GM06990 (cell line): ENCODE measurements at regions not wholly inside any gene's neighbourhood (a gene's known extent, or its start where the extent isn't known, plus 50 kb on each side); places are given as distances from the start of the nearest gene placed in this dataset.
"Not testable (repeated sequence)": the region's sequence is repeated elsewhere in the genome, so short reads cannot be mapped to it uniquely, and the experiment has no call there.

Experiments
- DNase-seq: peaks from one replicate; pipeline ENCODE4 v3.0.0-alpha.2; 2011; ENCODE audit not compliant: insufficient read length; ENCODE audit errors: extremely low read depth
- H3K27me3 ChIP-seq: replicated peaks from 2 replicates; pipeline ENCODE4 v1.6.0; 2011; ENCODE audit warnings: low read length; ENCODE audit not compliant: control insufficient read depth, insufficient read depth
- H3K36me3 ChIP-seq: 2 replicates; pipeline ENCODE4 v1.5.1; 2011; ENCODE audit warnings: low read length; ENCODE audit not compliant: control insufficient read depth, insufficient read depth
- H3K4me3 ChIP-seq: replicated peaks from 2 replicates; pipeline ENCODE4 v1.5.1; 2011; ENCODE audit warnings: low read depth, mild to moderate bottlenecking, control low read depth, low read length
- TF ChIP-seq, protein P1 (sequence below): IDR thresholded peaks from 2 replicates; pipeline ENCODE4 v1.5.1; 2011; ENCODE audit warnings: low read length, control low read depth, mild to moderate bottlenecking, inconsistent platforms; ENCODE audit not compliant: insufficient read depth, poor library complexity, severe bottlenecking

DNA sequence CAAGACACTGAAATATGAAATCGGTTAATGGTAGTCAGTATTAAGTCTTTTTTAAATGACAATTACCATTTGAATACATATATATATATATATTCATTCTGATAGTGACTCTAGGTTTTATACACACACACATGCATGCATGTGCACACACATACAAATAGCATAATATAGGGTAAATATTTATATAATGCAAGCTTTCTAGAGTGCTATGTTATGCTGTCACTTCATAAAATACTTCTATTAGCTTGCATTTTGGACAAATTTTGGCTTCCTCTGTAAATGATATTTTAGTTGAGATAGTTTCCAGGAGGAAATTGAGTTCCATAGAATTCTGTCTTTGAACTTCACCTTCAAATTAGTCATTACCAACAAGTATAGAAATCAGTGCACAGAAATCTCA lies 89.9 kb upstream of the EPHA3 start:
- TF ChIP-seq, protein P1, sequence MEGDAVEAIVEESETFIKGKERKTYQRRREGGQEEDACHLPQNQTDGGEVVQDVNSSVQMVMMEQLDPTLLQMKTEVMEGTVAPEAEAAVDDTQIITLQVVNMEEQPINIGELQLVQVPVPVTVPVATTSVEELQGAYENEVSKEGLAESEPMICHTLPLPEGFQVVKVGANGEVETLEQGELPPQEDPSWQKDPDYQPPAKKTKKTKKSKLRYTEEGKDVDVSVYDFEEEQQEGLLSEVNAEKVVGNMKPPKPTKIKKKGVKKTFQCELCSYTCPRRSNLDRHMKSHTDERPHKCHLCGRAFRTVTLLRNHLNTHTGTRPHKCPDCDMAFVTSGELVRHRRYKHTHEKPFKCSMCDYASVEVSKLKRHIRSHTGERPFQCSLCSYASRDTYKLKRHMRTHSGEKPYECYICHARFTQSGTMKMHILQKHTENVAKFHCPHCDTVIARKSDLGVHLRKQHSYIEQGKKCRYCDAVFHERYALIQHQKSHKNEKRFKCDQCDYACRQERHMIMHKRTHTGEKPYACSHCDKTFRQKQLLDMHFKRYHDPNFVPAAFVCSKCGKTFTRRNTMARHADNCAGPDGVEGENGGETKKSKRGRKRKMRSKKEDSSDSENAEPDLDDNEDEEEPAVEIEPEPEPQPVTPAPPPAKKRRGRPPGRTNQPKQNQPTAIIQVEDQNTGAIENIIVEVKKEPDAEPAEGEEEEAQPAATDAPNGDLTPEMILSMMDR = no peak
- H3K4me3 ChIP-seq = no peak overlapping the region
- DNase-seq = no peak
- H3K27me3 ChIP-seq = no peaks in the 10 kb centered on the region
- no peaks in the 10 kb centered on the region for H3K36me3 ChIP-seq

DNA sequence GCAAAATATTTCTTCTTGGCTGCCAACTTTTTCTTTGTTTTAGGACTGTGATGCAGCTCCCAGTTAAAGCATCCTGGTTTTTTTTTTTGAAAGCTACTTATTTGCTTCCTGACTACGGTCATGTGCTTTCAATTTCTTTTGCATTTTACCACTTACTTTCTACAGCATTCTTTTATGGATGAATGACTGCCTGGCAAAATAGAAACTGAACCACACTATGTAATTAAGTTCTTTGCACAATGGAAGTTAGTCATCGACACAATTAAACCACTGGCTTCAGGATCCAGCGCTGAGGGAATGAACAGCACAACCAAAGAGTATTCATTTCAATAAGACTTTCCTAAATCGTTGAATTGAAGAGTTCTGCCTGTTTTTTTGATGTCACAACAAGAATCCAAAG lies 82.2 kb upstream of the EPHA3 start:
- TF ChIP-seq, protein P1 = no peak
- Histone ChIP-seq H3K27me3 (no peaks in the 10 kb centered on the region), H3K4me3 (no peak overlapping the region), H3K36me3 (no peaks in the 10 kb centered on the region)
- no peak for DNase-seq

DNA sequence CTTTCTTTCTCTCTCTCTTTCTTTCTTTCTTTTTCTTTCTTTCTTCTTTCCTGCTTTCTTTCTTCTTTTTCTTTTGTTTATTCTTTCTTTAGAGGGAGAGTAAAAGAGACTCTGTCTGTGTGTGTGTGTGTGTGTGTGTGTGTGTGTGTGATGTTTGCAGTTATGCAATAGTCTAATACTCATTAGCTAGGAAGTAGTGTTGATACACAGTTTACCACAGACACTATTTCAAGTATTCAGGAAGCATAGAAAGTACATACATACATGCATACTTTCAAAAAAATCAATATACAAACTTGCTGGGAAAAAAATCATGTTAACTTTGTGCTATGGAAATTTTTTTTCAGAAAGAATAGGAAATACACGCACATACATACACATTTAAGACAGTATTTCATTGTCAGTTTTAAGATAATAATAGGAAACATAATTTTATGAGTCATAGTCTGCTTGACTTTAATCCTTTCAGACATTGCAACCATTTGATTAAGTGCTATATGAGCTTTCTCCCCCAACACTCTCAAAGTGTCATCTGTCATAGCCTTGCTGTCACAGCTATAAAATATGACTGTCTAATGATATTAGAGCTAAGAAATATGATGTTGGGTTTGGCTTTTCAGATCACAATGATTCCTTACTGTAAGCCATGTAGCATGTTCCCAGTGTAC lies 74.9 kb upstream of the EPHA3 start:
- Histone ChIP-seq H3K4me3 (no peak overlapping the region), H3K27me3 (no peaks in the 10 kb centered on the region), H3K36me3 (no peaks in the 10 kb centered on the region)
- no peak for DNase-seq
- TF ChIP-seq, protein P1 = no peak

DNA sequence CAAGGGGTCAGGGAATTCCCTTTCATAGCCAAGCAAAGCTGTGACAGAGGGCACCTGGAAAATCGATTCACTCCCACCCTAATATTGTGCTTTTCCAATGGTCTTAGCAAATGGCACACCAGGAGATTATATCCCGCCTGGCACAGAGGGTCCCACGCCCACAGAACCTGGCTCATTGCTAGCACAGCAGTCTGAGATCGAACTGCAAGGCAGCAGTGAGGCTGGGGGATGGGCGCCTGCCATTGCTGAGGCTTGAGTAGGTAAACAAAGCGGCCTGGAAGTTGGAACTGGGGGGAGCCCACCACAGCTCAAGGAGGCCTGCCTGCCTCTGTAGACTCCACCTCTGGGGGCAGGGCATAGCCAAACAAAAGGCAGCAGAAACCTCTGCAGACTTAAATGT lies 72.7 kb upstream of the EPHA3 start:
- H3K4me3 ChIP-seq, H3K27me3 ChIP-seq, DNase-seq, H3K36me3 ChIP-seq: not testable (repeated sequence)

DNA sequence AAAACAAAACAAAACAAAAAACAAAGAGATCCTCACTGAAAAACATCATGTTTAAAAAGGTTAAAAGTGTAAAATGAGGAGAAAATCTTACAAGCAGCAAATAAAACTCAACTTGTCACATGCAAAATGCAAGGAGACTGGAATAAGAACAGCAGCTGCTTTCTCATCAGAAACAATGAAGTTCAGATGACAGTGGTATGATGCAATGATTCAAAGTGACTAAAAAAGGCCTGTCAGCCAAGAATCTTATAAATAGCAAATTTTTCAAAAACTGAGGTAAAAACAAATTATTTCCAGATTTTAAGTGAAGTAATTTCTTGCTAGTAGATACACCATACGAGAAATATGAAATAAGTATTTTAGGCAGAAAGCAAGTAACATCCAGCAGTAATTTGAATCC lies 68.6 kb upstream of the EPHA3 start:
- Histone ChIP-seq H3K4me3 (no peak overlapping the region), H3K36me3 (no peaks in the 10 kb centered on the region), H3K27me3 (no peaks in the 10 kb centered on the region)
- no peak for DNase-seq
- TF ChIP-seq, protein P1 = no peak

DNA sequence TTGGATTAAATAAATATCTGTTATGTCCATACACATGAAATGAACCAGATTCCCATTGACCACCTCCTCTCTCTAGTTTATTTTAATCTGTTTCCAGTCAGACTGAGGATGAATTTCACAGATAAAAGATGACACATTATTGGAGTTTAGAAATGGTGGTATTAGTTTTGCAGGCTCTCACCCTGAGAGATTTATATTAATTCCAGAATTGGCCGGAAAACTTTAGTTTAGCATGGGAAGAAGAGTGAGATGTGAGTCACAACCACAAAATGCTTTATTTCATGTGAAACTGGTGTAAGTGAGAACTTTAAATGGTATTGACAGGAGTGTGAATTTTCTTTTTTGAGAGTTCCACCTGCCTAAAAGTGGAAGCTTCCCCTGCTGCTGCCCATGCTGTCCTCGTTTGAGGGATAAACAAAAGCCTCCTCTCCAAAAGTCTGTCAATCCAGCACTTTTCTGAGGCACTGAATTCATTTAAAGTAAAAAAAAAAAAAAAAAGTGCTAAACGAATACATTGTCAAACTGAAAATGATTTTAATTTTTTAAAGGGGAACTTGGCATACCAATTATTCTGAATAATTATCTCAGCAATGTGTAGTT lies 65.1 kb upstream of the EPHA3 start:
- TF ChIP-seq, protein P1 = no peak
- no peak overlapping the region for H3K4me3 ChIP-seq
- no peaks in the 10 kb centered on the region for H3K36me3 ChIP-seq
- no peak for DNase-seq
- H3K27me3 ChIP-seq = no peaks in the 10 kb centered on the region
